Lower lobe of right lung (tissue), 2 donors: ENCODE measurements at regions not wholly inside any gene's neighbourhood (a gene's known extent, or its start where the extent isn't known, plus 50 kb on each side); places are given as distances from the start of the nearest gene placed in this dataset.

ENCODE experiments used
- ATAC-seq, 2 donors: fragments of 200-7000 bp; cut with Tn5 transposase; one replicate each; pipeline ENCODE4 v1.9.1; 2020 to 2022; ENCODE audit warnings: mild to moderate bottlenecking in 2 of 2, moderate library complexity in 2 of 2
- DNase-seq: peaks from one replicate; pipeline ENCODE4 v3.0.0-alpha.2; 2020
- H3K27ac ChIP-seq: fragments of 200-600 bp; one replicate; pipeline ENCODE4 v1.8.0; 2022
- H3K27me3 ChIP-seq: fragments of 200-600 bp; one replicate; pipeline ENCODE4 v1.8.0; 2022; ENCODE audit warnings: low read depth
- H3K36me3 ChIP-seq: fragments of 200-600 bp; one replicate; pipeline ENCODE4 v1.8.0; 2022; ENCODE audit warnings: mild to moderate bottlenecking
- H3K4me1 ChIP-seq: fragments of 200-600 bp; one replicate; pipeline ENCODE4 v1.8.0; 2022
- H3K4me3 ChIP-seq: fragments of 200-600 bp; one replicate; pipeline ENCODE4 v1.8.0; 2022; ENCODE audit warnings: mild to moderate bottlenecking
- H3K9me3 ChIP-seq: fragments of 200-600 bp; one replicate; pipeline ENCODE4 v1.8.0; 2022
- CTCF ChIP-seq: fragments of 200-600 bp; IDR thresholded peaks from one replicate; pipeline ENCODE4 v1.8.0; 2022; ENCODE audit warnings: antibody characterized with exemption, mild to moderate bottlenecking
- intact Hi-C: fragments of 100-400 bp; cut with DNase I; formaldehyde crosslinking; loops from one replicate; pipeline ENCODE4 v1.11.0; 2022
- donor health status: DM: no; HTN: yes; CAD: no; lungs with severe emphysema.

- ATAC-seq (no peak), DNase-seq (no peak)
- Histone ChIP-seq H3K36me3 (no peaks in the 10 kb centered on the region), H3K27me3 (no peaks in the 10 kb centered on the region), H3K4me1 (no peaks in the 10 kb centered on the region), H3K9me3 (no peaks in the 10 kb centered on the region), H3K27ac (no peak overlapping the region), H3K4me3 (no peak overlapping the region)
- TF ChIP-seq CTCF: no peak
- intact Hi-C loops: no loop called here
Observed at GRCh38 chr17:22300731-22301352, 608.5 kb downstream of the KCNJ18 start.

- H3K27ac ChIP-seq: no peak overlapping the region
- TF ChIP-seq CTCF: no peak
- no peak overlapping the region for H3K4me3 ChIP-seq
- intact Hi-C loops: no loop called here
- H3K27me3 ChIP-seq: no peaks in the 10 kb centered on the region
- DNase-seq: no peak
- no peaks in the 10 kb centered on the region for H3K9me3 ChIP-seq
- no peaks in the 10 kb centered on the region for H3K36me3 ChIP-seq
- H3K4me1 ChIP-seq: no peaks in the 10 kb centered on the region
- ATAC-seq: no peak
Observed at GRCh38 chr17:22301353-22301745, 609.0 kb downstream of the KCNJ18 start.

- no peaks in the 10 kb centered on the region for H3K4me1 ChIP-seq
- no peak for TF ChIP-seq CTCF
- no peak overlapping the region for H3K4me3 ChIP-seq
- DNase-seq (no peak), ATAC-seq (no peak)
- H3K9me3 ChIP-seq: no peaks in the 10 kb centered on the region
- no peaks in the 10 kb centered on the region for H3K36me3 ChIP-seq
- no peak overlapping the region for H3K27ac ChIP-seq
- no peaks in the 10 kb centered on the region for H3K27me3 ChIP-seq
- intact Hi-C loops: no loop called here
Observed at GRCh38 chr17:22303096-22303495, 610.8 kb downstream of the KCNJ18 start.

- DNase-seq (no peak), ATAC-seq (no peak)
- Histone ChIP-seq H3K27me3 (no peaks in the 10 kb centered on the region), H3K4me1 (no peaks in the 10 kb centered on the region), H3K27ac (no peak overlapping the region), H3K36me3 (no peaks in the 10 kb centered on the region), H3K4me3 (no peak overlapping the region), H3K9me3 (no peaks in the 10 kb centered on the region)
- intact Hi-C loops: no loop called here
- TF ChIP-seq CTCF: no peak
Observed at GRCh38 chr17:22303865-22304264, 611.5 kb downstream of the KCNJ18 start.

- H3K27ac ChIP-seq: no peak overlapping the region
- DNase-seq (no peak), ATAC-seq (no peak)
- intact Hi-C loops: no loop called here
- H3K9me3 ChIP-seq: no peaks in the 10 kb centered on the region
- H3K4me3 ChIP-seq: no peak overlapping the region
- TF ChIP-seq CTCF: no peak
- no peaks in the 10 kb centered on the region for H3K4me1 ChIP-seq
- H3K36me3 ChIP-seq: no peaks in the 10 kb centered on the region
- no peaks in the 10 kb centered on the region for H3K27me3 ChIP-seq
Observed at GRCh38 chr17:22304667-22305303, 612.5 kb downstream of the KCNJ18 start.
